Natural killer cell (primary cell): ENCODE measurements at regions not wholly inside any gene's neighbourhood (a gene's known extent, or its start where the extent isn't known, plus 50 kb on each side); places are given as distances from the start of the nearest gene placed in this dataset.
"Not testable (repeated sequence)": the region's sequence is repeated elsewhere in the genome, so short reads cannot be mapped to it uniquely, and the experiment has no call there.

Experiments
- ATAC-seq, 3 donors: fragments of 150-1000 bp in 2 of 3; fragments of 200-7000 bp in 1 of 3; cut with Tn5 transposase; 1 replicate in 1 of 3; 2 replicates in 2 of 3; pipeline ENCODE4 v1.10.0; 2021; ENCODE audit warnings: mild to moderate bottlenecking in 2 of 3, moderate library complexity in 2 of 3
- DNase-seq, 2 donors: peaks; one replicate each; pipeline versions ENCODE4 v3.0.0 to v3.0.0-alpha.2; 2013 to 2021; ENCODE audit warnings: mixed read lengths in 1 of 2
- H3K27ac ChIP-seq: one replicate; pipeline ENCODE4 v1.5.1; 2013; ENCODE audit warnings: mild to moderate bottlenecking, low read length
- H3K27me3 ChIP-seq: one replicate; pipeline ENCODE4 v1.6.1; 2013; ENCODE audit warnings: low read length; ENCODE audit not compliant: control insufficient read depth, insufficient read depth
- H3K36me3 ChIP-seq: one replicate; pipeline ENCODE4 v1.6.1; 2013; ENCODE audit warnings: low read length; ENCODE audit not compliant: control insufficient read depth, insufficient read depth
- H3K4me1 ChIP-seq: one replicate; pipeline ENCODE4 v1.6.1; 2013; ENCODE audit warnings: low read length; ENCODE audit not compliant: control insufficient read depth, insufficient read depth
- H3K4me3 ChIP-seq: one replicate; pipeline ENCODE4 v1.5.1; 2013; ENCODE audit warnings: low read length
- H3K9me3 ChIP-seq: one replicate; pipeline ENCODE4 v1.6.1; 2013; ENCODE audit warnings: low read length; ENCODE audit not compliant: control insufficient read depth, insufficient read depth
- H3K27ac Mint-ChIP-seq, 2 donors: one replicate each; pipeline ENCODE4 v1.8.0; 2022; ENCODE audit warnings: mild to moderate bottlenecking in 2 of 2, mixed read lengths in 2 of 2, moderate library complexity in 1 of 2
- H3K27me3 Mint-ChIP-seq, 2 donors: one replicate each; pipeline ENCODE4 v1.8.0; 2022; ENCODE audit warnings: low read depth in 2 of 2, mixed read lengths in 2 of 2
- H3K36me3 Mint-ChIP-seq: one replicate; pipeline ENCODE4 v1.8.0; 2022; ENCODE audit warnings: mixed read lengths
- H3K4me1 Mint-ChIP-seq, 2 donors: one replicate each; pipeline ENCODE4 v1.8.0; 2022; ENCODE audit warnings: mixed read lengths in 2 of 2
- H3K4me3 Mint-ChIP-seq: one replicate; pipeline ENCODE4 v1.8.0; 2022; ENCODE audit warnings: mild to moderate bottlenecking, moderate library complexity, mixed read lengths
- H3K9me3 Mint-ChIP-seq, 2 donors: one replicate each; pipeline ENCODE4 v1.8.0; 2022; ENCODE audit warnings: mixed read lengths in 2 of 2
- CTCF ChIP-seq: fragments of 200-600 bp; IDR thresholded peaks from one replicate; pipeline ENCODE4 v1.8.0; 2022; ENCODE audit warnings: antibody characterized with exemption
- WGBS: methylation state at CpG from one replicate; pipeline ENCODE4 v1.1.7; 2013; ENCODE audit warnings: missing lambda C conversion rate; ENCODE audit not compliant: insufficient coverage; 5-methylcytosine and 5-hydroxymethylcytosine counted together
- intact Hi-C: fragments of 100-400 bp; cut with micrococcal nuclease; formaldehyde crosslinking; loops from one replicate; pipeline ENCODE4 v1.14.2; 2022

- DNase-seq (no peak), ATAC-seq (no peak)
- H3K4me3 Mint-ChIP-seq = no peak overlapping the region
- no peaks in the 10 kb centered on the region for H3K27me3 Mint-ChIP-seq
- no peaks in the 10 kb centered on the region for H3K27me3 ChIP-seq
- H3K36me3 Mint-ChIP-seq = no peaks in the 10 kb centered on the region
- H3K4me1 Mint-ChIP-seq = no peaks in the 10 kb centered on the region
- intact Hi-C loops = no loop called here
- TF ChIP-seq CTCF = no peak
- no peaks in the 10 kb centered on the region for H3K9me3 ChIP-seq
- H3K4me1 ChIP-seq = no peaks in the 10 kb centered on the region
- 91% methylated on average over 1 of the region's 1 CpG for WGBS
- H3K9me3 Mint-ChIP-seq = peaks cover 8 to 11% of the 10 kb centered on the region in 2 donors
- no peak overlapping the region for H3K27ac Mint-ChIP-seq
- no peak overlapping the region for H3K4me3 ChIP-seq
- H3K36me3 ChIP-seq = no peaks in the 10 kb centered on the region
- no peak overlapping the region for H3K27ac ChIP-seq
These were observed 346.1 kb downstream of the SI start for GRCh38 chr3:164732166-164732565.

GRCh38 chr3:164730815-164731360 lies 347.4 kb downstream of the SI start:
- Mint-ChIP-seq H3K36me3 (no peaks in the 10 kb centered on the region), H3K27me3 (no peaks in the 10 kb centered on the region), H3K9me3 (peaks cover 4 to 8% of the 10 kb centered on the region in 2 donors), H3K27ac (no peak overlapping the region), H3K4me1 (no peaks in the 10 kb centered on the region), H3K4me3 (no peak overlapping the region)
- ATAC-seq (no peak), DNase-seq (no peak)
- Histone ChIP-seq H3K27ac (no peak overlapping the region), H3K9me3 (peaks cover 4% of the 10 kb centered on the region), H3K36me3 (no peaks in the 10 kb centered on the region), H3K27me3 (no peaks in the 10 kb centered on the region), H3K4me1 (no peaks in the 10 kb centered on the region), H3K4me3 (no peak overlapping the region)
- intact Hi-C loops = no loop called here
- 77% methylated on average over 6 of the region's 6 CpGs for WGBS
- TF ChIP-seq CTCF = no peak

GRCh38 chr3:164723396-164723795 lies 354.9 kb downstream of the SI start:
- intact Hi-C loops = no loop called here
- WGBS = 82% methylated on average over 4 of the region's 4 CpGs
- peaks cover 14 to 18% of the 10 kb centered on the region in 2 donors for H3K9me3 Mint-ChIP-seq
- no peak for DNase-seq
- H3K36me3 Mint-ChIP-seq = peaks cover 6% of the 10 kb centered on the region
- Histone ChIP-seq H3K4me3 (no peak overlapping the region), H3K27ac (no peak overlapping the region), H3K27me3 (no peaks in the 10 kb centered on the region), H3K4me1 (no peaks in the 10 kb centered on the region), H3K36me3 (no peaks in the 10 kb centered on the region), H3K9me3 (peaks cover 8% of the 10 kb centered on the region)
- H3K27ac Mint-ChIP-seq = no peak overlapping the region
- no peaks in the 10 kb centered on the region for H3K4me1 Mint-ChIP-seq
- no peaks in the 10 kb centered on the region for H3K27me3 Mint-ChIP-seq
- TF ChIP-seq CTCF = no peak
- H3K4me3 Mint-ChIP-seq = no peak overlapping the region
- ATAC-seq = no peak

- H3K27me3 ChIP-seq, H3K4me3 ChIP-seq, H3K27ac ChIP-seq, H3K9me3 ChIP-seq, H3K4me3 Mint-ChIP-seq, H3K27me3 Mint-ChIP-seq, H3K36me3 Mint-ChIP-seq, H3K4me1 ChIP-seq, H3K27ac Mint-ChIP-seq, ATAC-seq, H3K4me1 Mint-ChIP-seq, H3K36me3 ChIP-seq, DNase-seq, intact Hi-C loops: not testable (repeated sequence)
- 75% methylated on average over 10 of the region's 13 CpGs for WGBS
- peaks cover 9 to 13% of the 10 kb centered on the region in 2 donors for H3K9me3 Mint-ChIP-seq
These were observed 375.5 kb downstream of the SI start for GRCh38 chr3:164702808-164703207.
